GM12878 (cell line): ENCODE measurements at regions not wholly inside any gene's neighbourhood (a gene's known extent, or its start where the extent isn't known, plus 50 kb on each side); places are given as distances from the start of the nearest gene placed in this dataset.

Source experiments
- ATAC-seq: fragments of 200-7000 bp; cut with Tn5 transposase; 3 replicates; pipeline ENCODE4 v1.9.1; 2020; ENCODE audit warnings: mild to moderate bottlenecking, moderate library complexity
- BruUV-seq: library from RNA; stranded (reverse); fragments of 400-500 nt; replicated peaks from 2 replicates; lab custom pipeline; 2021; lab: Mats Ljungman, UMichigan
- CTCF ChIA-PET: fragments of 300-600 bp; sonication (Branson Sonifier 250); formaldehyde crosslinking; extraction: SDS; loops from one replicate; lab custom pipeline; 2021; ENCODE audit warnings: inconsistent platforms; lab: Yijun Ruan, JAX
- POLR2A ChIA-PET: fragments of 350-600 bp; formaldehyde crosslinking; extraction: SDS; loops from one replicate; lab custom pipeline; 2021; ENCODE audit warnings: inconsistent platforms; lab: Charles Lee
- RAD21 ChIA-PET: fragments of 300-600 bp; sonication (Branson Sonifier 250); formaldehyde crosslinking; loops from one replicate; lab custom pipeline; 2023; ENCODE audit warnings: antibody characterized with exemption; ENCODE audit not compliant: unreplicated experiment; lab: Charles Lee
- SMC1A ChIA-PET: fragments of 300-600 bp; sonication (Branson Sonifier 250); formaldehyde crosslinking; loops from one replicate; lab custom pipeline; 2023; ENCODE audit not compliant: unreplicated experiment, uncharacterized antibody; lab: Charles Lee
- DNase-seq: peaks from one replicate; pipeline ENCODE4 v3.0.0-alpha.2; 2011; ENCODE audit warnings: low read depth, low spot score
- FAIRE-seq: peaks from 3 replicates; lab custom pipeline; 2011; peaks lifted over from hg19 to GRCh38; lab: Jason Lieb, UNC
- H2AFZ ChIP-seq: 2 replicates; pipeline ENCODE4 v1.6.0; 2011; ENCODE audit warnings: low read depth, low read length, control low read depth; ENCODE audit not compliant: control insufficient read depth
- H3K27ac ChIP-seq: 2 replicates; pipeline ENCODE4 v1.5.1; 2011; ENCODE audit warnings: control low read depth; ENCODE audit not compliant: control insufficient read depth, insufficient read depth
- H3K27me3 ChIP-seq, 2 experiments: replicated peaks in 1 of 2; 2 replicates each; pipeline versions ENCODE4 v1.6.0 to v1.6.1; 2011; ENCODE audit warnings: low read length in 1 of 2; ENCODE audit not compliant: control insufficient read depth in 2 of 2, insufficient read depth in 2 of 2
- H3K36me3 ChIP-seq, 2 experiments: 2 replicates each; pipeline ENCODE4 v1.5.1; 2011; ENCODE audit warnings: low read length in 1 of 2; ENCODE audit not compliant: control insufficient read depth in 2 of 2, insufficient read depth in 2 of 2
- H3K4me1 ChIP-seq: 2 replicates; pipeline ENCODE4 v1.6.1; 2011; ENCODE audit warnings: mild to moderate bottlenecking, low read length, moderate library complexity, mixed read lengths; ENCODE audit not compliant: control insufficient read depth, insufficient read depth
- H3K4me2 ChIP-seq: 2 replicates; pipeline ENCODE4 v1.6.0; 2011; ENCODE audit warnings: control low read depth; ENCODE audit not compliant: control insufficient read depth, insufficient read depth
- H3K4me3 ChIP-seq: fragments of 200-600 bp; sonication (generic); 2 replicates; pipeline ENCODE4 v1.5.1; 2016
- H3K79me2 ChIP-seq: 2 replicates; pipeline ENCODE4 v1.6.0; 2011; ENCODE audit warnings: low read length; ENCODE audit not compliant: control insufficient read depth, insufficient read depth
- H3K9ac ChIP-seq: 2 replicates; pipeline ENCODE4 v1.8.0; 2011; ENCODE audit warnings: low read length, control low read depth, mixed read lengths; ENCODE audit not compliant: control insufficient read depth, insufficient read depth
- H3K9me3 ChIP-seq: replicated peaks from 3 replicates; pipeline ENCODE4 v1.5.1; 2011; ENCODE audit warnings: mild to moderate bottlenecking, low read length; ENCODE audit not compliant: control insufficient read depth, insufficient read depth
- H4K20me1 ChIP-seq: 2 replicates; pipeline ENCODE4 v1.6.0; 2011; ENCODE audit not compliant: control insufficient read depth, insufficient read depth
- BCL3 ChIP-seq: IDR thresholded peaks from 2 replicates; pipeline ENCODE4 v1.6.1; 2011; ENCODE audit warnings: borderline replicate concordance, low read depth, mild to moderate bottlenecking, moderate library complexity, low read length; ENCODE audit not compliant: insufficient read depth, poor library complexity, severe bottlenecking
- BMI1 ChIP-seq: fragments of 450-650 bp; IDR thresholded peaks from 2 replicates; pipeline ENCODE4 v1.6.1; 2016; ENCODE audit warnings: mild to moderate bottlenecking, moderate library complexity, borderline replicate concordance
- CEBPZ ChIP-seq: fragments of 150-350 bp; IDR thresholded peaks from 2 replicates; pipeline ENCODE4 v1.6.1; 2016; ENCODE audit warnings: low read depth, low read length
- CREB1 ChIP-seq: IDR thresholded peaks from 2 replicates; pipeline ENCODE4 v1.6.1; 2012; ENCODE audit warnings: low read depth, mild to moderate bottlenecking, inconsistent platforms
- CREM ChIP-seq: IDR thresholded peaks from 2 replicates; pipeline ENCODE4 v1.6.1; 2014; ENCODE audit warnings: antibody characterized with exemption, low read depth
- DPF2 ChIP-seq: fragments of 450-650 bp; IDR thresholded peaks from 2 replicates; pipeline ENCODE4 v1.6.1; 2017; ENCODE audit warnings: mild to moderate bottlenecking
- E4F1 ChIP-seq: fragments of 450-650 bp; IDR thresholded peaks from 2 replicates; pipeline ENCODE4 v1.6.1; 2018; ENCODE audit warnings: borderline replicate concordance, mild to moderate bottlenecking; ENCODE audit not compliant: partially characterized antibody
- ELK1 ChIP-seq: IDR thresholded peaks from 2 replicates; pipeline ENCODE4 v1.6.1; 2012; ENCODE audit warnings: low read depth, low read length, improper control_type of control experiment
- MEF2A ChIP-seq: IDR thresholded peaks from 2 replicates; pipeline ENCODE4 v1.6.1; 2011; ENCODE audit warnings: low read depth, mild to moderate bottlenecking, low read length, moderate library complexity; ENCODE audit not compliant: insufficient read depth
- PAX8 ChIP-seq: fragments of 450-650 bp; IDR thresholded peaks from 2 replicates; pipeline ENCODE4 v1.6.1; 2017; ENCODE audit warnings: mild to moderate bottlenecking, moderate library complexity
- PBX3 ChIP-seq: IDR thresholded peaks from 2 replicates; pipeline ENCODE4 v1.6.1; 2011; ENCODE audit warnings: mild to moderate bottlenecking, low read depth, low read length, moderate library complexity; ENCODE audit not compliant: insufficient replicate concordance
- STAT1 ChIP-seq: fragments of 450-650 bp; conservative IDR thresholded peaks from 2 replicates; pipeline ENCODE4 v1.6.1; 2014; ENCODE audit warnings: antibody characterized with exemption, mild to moderate bottlenecking
- SUZ12 ChIP-seq: fragments of 200-600 bp; sonication (generic); IDR thresholded peaks from one replicate; pipeline ENCODE4 v1.6.1; 2018; ENCODE audit warnings: antibody characterized with exemption, mild to moderate bottlenecking; ENCODE audit not compliant: unreplicated experiment
- YBX1 ChIP-seq: fragments of 450-650 bp; IDR thresholded peaks from 2 replicates; pipeline ENCODE4 v1.6.1; 2016; ENCODE audit warnings: antibody characterized with exemption
- WGBS: methylation state at CpG from one replicate; pipeline ENCODE4 v1.1.6; 2016; ENCODE audit warnings: low lambda C conversion rate; ENCODE audit not compliant: insufficient replicate concordance, insufficient coverage; ENCODE audit errors: missing lambda C conversion rate; 5-methylcytosine and 5-hydroxymethylcytosine counted together
- in situ Hi-C: fragments of 300-500 bp; cut with MboI; formaldehyde crosslinking; loops from 9 replicates; pipeline ENCODE4 v1.14.3; 2018; ENCODE audit warnings: mixed read lengths
- intact Hi-C: fragments of 100-400 bp; cut with micrococcal nuclease; formaldehyde crosslinking; loops from one replicate; pipeline ENCODE4 v1.14.2; 2022; ENCODE audit not compliant: unreplicated experiment

GRCh38 chr5:106324356-106324755 lies 1346.4 kb downstream of the EFNA5 start (continued):
- TF ChIP-seq CEBPZ (no peak), PAX8 (no peak)

- no peaks in the 10 kb centered on the region for H3K79me2 ChIP-seq
- ChIA-PET CTCF (no interaction called here), RAD21 (no interaction called here), SMC1A (no interaction called here), POLR2A (no interaction called here)
- intact Hi-C loops (no loop called here), in situ Hi-C loops (no loop called here)
- no peak overlapping the region for H3K9ac ChIP-seq
- no TSS peak for BruUV-seq
- H3K4me3 ChIP-seq: no peak overlapping the region
- H4K20me1 ChIP-seq: no peaks in the 10 kb centered on the region
- no peak for ATAC-seq
- DNase-seq: no peak
- H2AFZ ChIP-seq: no peak overlapping the region
- H3K27ac ChIP-seq: no peak overlapping the region
- no peak for FAIRE-seq
- no peak overlapping the region for H3K4me2 ChIP-seq
- no peaks in the 10 kb centered on the region for H3K27me3 ChIP-seq
- no peaks in the 10 kb centered on the region for H3K4me1 ChIP-seq
- H3K9me3 ChIP-seq: no peaks in the 10 kb centered on the region
- H3K36me3 ChIP-seq: no peaks in the 10 kb centered on the region
- WGBS: 22% methylated on average over 6 of the region's 6 CpGs
- TF ChIP-seq BCL3 (no peak), MEF2A (no peak), PBX3 (no peak), STAT1 (no peak), CREB1 (no peak), BMI1 (no peak), E4F1 (no peak), CREM (no peak), DPF2 (no peak), SUZ12 (no peak), ELK1 (no peak), YBX1 (no peak)
Observed at GRCh38 chr5:106321242-106321641, 1349.5 kb downstream of the EFNA5 start.
